ENCODE measurements at regions not wholly inside any gene's neighbourhood (a gene's known extent, or its start where the extent isn't known, plus 50 kb on each side); places are given as distances from the start of the nearest gene placed in this dataset.
"Not testable (repeated sequence)": the region's sequence is repeated elsewhere in the genome, so short reads cannot be mapped to it uniquely, and the experiment has no call there.

DNA sequence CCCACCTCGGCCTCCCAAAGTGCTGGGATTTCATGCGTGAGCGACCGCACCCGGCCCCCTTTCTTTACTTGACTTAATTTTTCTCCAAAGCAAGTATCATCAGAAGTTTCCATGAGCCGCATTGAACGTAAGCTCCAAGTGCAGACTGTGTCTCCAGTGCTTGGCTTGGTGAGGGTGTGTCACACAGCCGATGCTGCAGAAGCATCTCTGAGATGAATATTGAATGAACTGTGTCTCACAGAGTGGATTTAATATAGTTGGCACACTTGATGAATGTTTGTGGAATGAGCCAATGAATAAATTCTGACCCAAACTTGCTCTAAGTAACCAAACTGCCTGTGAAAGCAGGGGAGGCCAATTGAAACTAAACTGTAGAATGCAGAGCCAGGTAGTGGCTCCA lies 159.4 kb upstream of the KBTBD8 start:
- intact Hi-C loops (cut with micrococcal nuclease; ENCODE audit: unreplicated experiment): loop anchor here (5.0 kb wide), 1 partner anchor 561 kb away; no protein-coding TSS in a partner anchor
- TF ChIP-seq EZH2 (IDR thresholded peaks at IDR 0.05; ENCODE audit: borderline replicate concordance, low read depth, low read length, poor library complexity, severe bottlenecking): no peak
- TF ChIP-seq, protein P1, sequence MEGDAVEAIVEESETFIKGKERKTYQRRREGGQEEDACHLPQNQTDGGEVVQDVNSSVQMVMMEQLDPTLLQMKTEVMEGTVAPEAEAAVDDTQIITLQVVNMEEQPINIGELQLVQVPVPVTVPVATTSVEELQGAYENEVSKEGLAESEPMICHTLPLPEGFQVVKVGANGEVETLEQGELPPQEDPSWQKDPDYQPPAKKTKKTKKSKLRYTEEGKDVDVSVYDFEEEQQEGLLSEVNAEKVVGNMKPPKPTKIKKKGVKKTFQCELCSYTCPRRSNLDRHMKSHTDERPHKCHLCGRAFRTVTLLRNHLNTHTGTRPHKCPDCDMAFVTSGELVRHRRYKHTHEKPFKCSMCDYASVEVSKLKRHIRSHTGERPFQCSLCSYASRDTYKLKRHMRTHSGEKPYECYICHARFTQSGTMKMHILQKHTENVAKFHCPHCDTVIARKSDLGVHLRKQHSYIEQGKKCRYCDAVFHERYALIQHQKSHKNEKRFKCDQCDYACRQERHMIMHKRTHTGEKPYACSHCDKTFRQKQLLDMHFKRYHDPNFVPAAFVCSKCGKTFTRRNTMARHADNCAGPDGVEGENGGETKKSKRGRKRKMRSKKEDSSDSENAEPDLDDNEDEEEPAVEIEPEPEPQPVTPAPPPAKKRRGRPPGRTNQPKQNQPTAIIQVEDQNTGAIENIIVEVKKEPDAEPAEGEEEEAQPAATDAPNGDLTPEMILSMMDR (conservative IDR thresholded peaks at IDR 0.05; ENCODE audit: low read depth, low read length): no peak
- Histone ChIP-seq H3K4me3 (ENCODE audit: low read depth, low read length, poor library complexity, severe bottlenecking) (no peak overlapping the region), H3K4me1 (ENCODE audit: insufficient read depth, low read length, poor library complexity, severe bottlenecking) (no peaks in the 10 kb centered on the region), H3K36me3 (ENCODE audit: insufficient read depth, low read length, poor library complexity, severe bottlenecking) (no peaks in the 10 kb centered on the region), H3K27me3 (replicated peaks; ENCODE audit: insufficient read depth, low read depth, low read length, poor library complexity) (no peaks in the 10 kb centered on the region), H3K27ac (ENCODE audit: low read depth, low read length, poor library complexity, severe bottlenecking) (no peak overlapping the region), H3K9me3 (ENCODE audit: low read depth, low read length, poor library complexity, severe bottlenecking) (no peaks in the 10 kb centered on the region)
- DNase-seq (ENCODE audit: low spot score): no peak
- ChIA-PET CTCF (no interaction called here), POLR2A (ENCODE audit: low non-redundant PET) (no interaction called here)
- no TSS peak for BruUV-seq (replicated peaks)

DNA sequence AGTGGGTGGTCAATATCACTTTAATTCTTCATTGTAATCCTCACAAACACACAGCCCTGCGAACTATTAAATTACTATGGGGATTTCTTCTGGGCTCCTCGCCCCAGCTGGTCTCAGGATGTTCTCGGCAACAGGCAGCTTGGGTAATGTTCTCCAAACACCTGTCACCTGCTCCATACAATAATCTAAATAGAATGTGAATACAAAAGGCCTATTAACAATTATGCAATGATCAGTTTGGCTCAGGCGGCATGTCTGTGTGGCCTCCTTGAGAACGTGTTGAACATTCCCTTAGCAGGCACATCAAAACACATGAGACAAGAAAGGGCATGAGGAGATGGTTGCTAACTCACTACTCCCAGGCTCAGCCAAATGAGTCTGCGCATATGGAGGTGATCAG lies 158.6 kb upstream of the KBTBD8 start:
- intact Hi-C loops (cut with micrococcal nuclease; ENCODE audit: unreplicated experiment): loop anchor here (5.0 kb wide), 1 partner anchor 562 kb away; no protein-coding TSS in a partner anchor
- Histone ChIP-seq H3K4me3 (ENCODE audit: low read depth, low read length, poor library complexity, severe bottlenecking) (no peak overlapping the region), H3K4me1 (ENCODE audit: insufficient read depth, low read length, poor library complexity, severe bottlenecking) (no peaks in the 10 kb centered on the region), H3K27me3 (replicated peaks; ENCODE audit: insufficient read depth, low read depth, low read length, poor library complexity) (no peaks in the 10 kb centered on the region), H3K9me3 (ENCODE audit: low read depth, low read length, poor library complexity, severe bottlenecking) (no peaks in the 10 kb centered on the region), H3K27ac (ENCODE audit: low read depth, low read length, poor library complexity, severe bottlenecking) (no peak overlapping the region), H3K36me3 (ENCODE audit: insufficient read depth, low read length, poor library complexity, severe bottlenecking) (no peaks in the 10 kb centered on the region)
- no peak for DNase-seq (ENCODE audit: low spot score)
- TF ChIP-seq, protein P1 (conservative IDR thresholded peaks at IDR 0.05; ENCODE audit: low read depth, low read length): no peak
- BruUV-seq (replicated peaks): no TSS peak
- ChIA-PET POLR2A (ENCODE audit: low non-redundant PET) (interaction anchor here (0.5 kb wide), 1 partner anchor 574 kb away, joined by 3 read pairs; no protein-coding TSS in a partner anchor), CTCF (no interaction called here)

DNA sequence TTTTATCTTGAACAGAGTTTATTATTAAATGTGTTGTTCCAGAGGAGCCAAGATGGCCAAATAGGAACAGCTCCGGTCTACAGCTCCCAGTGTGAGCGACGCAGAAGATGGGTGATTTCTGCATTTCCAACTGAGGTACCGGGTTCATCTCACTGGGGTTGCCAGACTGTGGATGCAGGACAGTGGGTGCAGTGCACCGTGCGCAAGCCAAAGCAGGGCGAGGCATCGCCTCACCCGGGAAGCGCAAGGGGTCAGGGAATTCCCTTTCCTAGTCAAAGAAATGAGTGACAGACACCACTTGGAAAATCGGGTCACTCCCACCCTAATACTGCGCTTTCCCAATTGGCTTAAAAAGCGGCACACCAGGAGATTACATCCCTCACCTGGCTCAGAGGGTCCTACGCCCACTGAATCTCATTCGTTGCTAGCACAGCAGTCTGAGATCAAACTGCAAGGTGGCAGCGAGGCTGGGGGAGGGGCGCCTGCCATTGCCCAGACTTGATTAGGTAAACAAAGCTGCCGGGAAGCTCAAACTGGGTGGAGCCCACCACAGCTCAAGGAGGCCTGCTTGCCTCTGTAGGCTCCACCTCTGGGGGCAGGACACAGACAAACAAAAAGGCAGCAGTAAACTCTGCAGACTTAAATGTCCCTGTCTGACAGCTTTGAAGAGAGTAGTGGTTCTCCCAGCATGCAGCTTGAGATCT lies 155.2 kb upstream of the KBTBD8 start:
- H3K9me3 ChIP-seq (ENCODE audit: low read depth, low read length, poor library complexity, severe bottlenecking); H3K27me3 ChIP-seq (replicated peaks; ENCODE audit: insufficient read depth, low read depth, low read length, poor library complexity); H3K36me3 ChIP-seq (ENCODE audit: insufficient read depth, low read length, poor library complexity, severe bottlenecking); intact Hi-C loops (cut with micrococcal nuclease; ENCODE audit: unreplicated experiment); H3K4me3 ChIP-seq (ENCODE audit: low read depth, low read length, poor library complexity, severe bottlenecking); BruUV-seq (replicated peaks); POLR2A ChIA-PET (ENCODE audit: low non-redundant PET); DNase-seq (ENCODE audit: low spot score); CTCF ChIA-PET; H3K27ac ChIP-seq (ENCODE audit: low read depth, low read length, poor library complexity, severe bottlenecking); H3K4me1 ChIP-seq (ENCODE audit: insufficient read depth, low read length, poor library complexity, severe bottlenecking): not testable (repeated sequence)
